ENCODE measurements at regions not wholly inside any gene's neighbourhood (a gene's known extent, or its start where the extent isn't known, plus 50 kb on each side); places are given as distances from the start of the nearest gene placed in this dataset.

DNA sequence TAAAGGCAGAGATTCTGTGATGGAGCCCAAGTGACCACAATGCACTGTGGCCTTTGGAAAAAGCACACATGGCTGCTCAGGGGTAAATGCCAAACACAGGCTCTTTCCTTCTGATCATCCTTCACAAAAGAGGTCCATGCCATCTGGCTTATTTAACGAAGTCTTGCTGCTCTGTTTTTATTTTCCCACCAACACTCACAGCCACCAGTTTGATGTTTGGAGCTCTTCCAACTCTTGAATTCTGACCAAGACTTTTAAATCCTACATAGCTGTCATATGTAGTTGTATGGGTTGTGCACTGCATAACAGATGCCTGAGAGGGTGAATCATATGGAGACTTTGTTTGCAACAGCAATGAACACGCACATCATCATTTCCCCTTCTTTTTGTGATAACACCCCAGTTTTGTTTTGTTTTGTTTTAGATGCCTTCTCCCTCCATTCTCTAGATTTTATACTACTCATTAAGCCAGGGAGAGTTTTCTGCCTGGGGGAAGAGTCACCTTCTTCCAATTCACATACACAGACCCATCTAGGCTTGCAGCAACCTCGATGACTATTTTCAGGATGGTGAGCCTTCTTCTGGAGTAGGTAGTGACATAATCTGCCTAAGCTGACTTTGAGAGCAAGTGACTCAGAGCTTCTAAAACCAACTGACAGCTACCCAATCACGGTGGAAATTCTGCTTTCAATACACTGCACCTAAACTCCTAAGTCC, 145.2 kb upstream of the WSCD2 start:
- H3K9ac ChIP-seq (ENCODE audit: insufficient read depth in 1 of 2, low read depth in 2 of 2, low read length in 2 of 2), result no peak overlapping the region
- H3K36me3 ChIP-seq (ENCODE audit: control insufficient read depth, insufficient read depth, low read length), result no peaks in the 10 kb centered on the region
- no TSS peak for BruUV-seq (replicated peaks)
- H3K4me2 ChIP-seq (ENCODE audit: insufficient read depth, low read length), result no peak overlapping the region
- in situ Hi-C loops (cut with MboI) (no loop called here), intact Hi-C loops (cut with micrococcal nuclease) (no loop called here)
- H3K4me3 ChIP-seq, result no peak overlapping the region
- no peaks in the 10 kb centered on the region for H3K79me2 ChIP-seq (ENCODE audit: control insufficient read depth, insufficient read depth, low read length)
- no peaks in the 10 kb centered on the region for H3K27me3 ChIP-seq (ENCODE audit: control insufficient read depth in 2 of 2, insufficient read depth in 2 of 2, low read length in 2 of 2)
- H4K20me1 ChIP-seq (replicated peaks; ENCODE audit: control insufficient read depth, insufficient read depth, low read length), result no peaks in the 10 kb centered on the region; the same call in 1 of the 2 replicates
- no peak for ATAC-seq
- H2AFZ ChIP-seq (ENCODE audit: low read depth, low read length), result no peak overlapping the region
- no peak for DNase-seq (ENCODE audit: extremely low read depth in 1 of 4, low spot score in 3 of 4)
- no peaks in the 10 kb centered on the region for H3K9me3 ChIP-seq (replicated peaks; ENCODE audit: control insufficient read depth, insufficient read depth, low read depth, low read length)
- H3K9me1 ChIP-seq (ENCODE audit: control insufficient read depth, insufficient read depth, low read length), result no peaks in the 10 kb centered on the region
- no peak for FAIRE-seq
- CTCF ChIA-PET (ENCODE audit: low intra/inter-chr PET ratio), result no interaction called here
- H3K27ac ChIP-seq (ENCODE audit: extremely low read depth, low read depth, low read length), result no peak overlapping the region
- no peaks in the 10 kb centered on the region for H3K4me1 ChIP-seq (replicated peaks in 1 of 2; ENCODE audit: control insufficient read depth in 2 of 2, insufficient read depth in 2 of 2, low read length in 2 of 2)
- 2% methylated on average over 4 of the region's 4 CpGs for WGBS (ENCODE audit: insufficient coverage, low coverage, missing lambda C conversion rate)
- POLR2A ChIA-PET, result no interaction called here
- TF ChIP-seq, protein P1, sequence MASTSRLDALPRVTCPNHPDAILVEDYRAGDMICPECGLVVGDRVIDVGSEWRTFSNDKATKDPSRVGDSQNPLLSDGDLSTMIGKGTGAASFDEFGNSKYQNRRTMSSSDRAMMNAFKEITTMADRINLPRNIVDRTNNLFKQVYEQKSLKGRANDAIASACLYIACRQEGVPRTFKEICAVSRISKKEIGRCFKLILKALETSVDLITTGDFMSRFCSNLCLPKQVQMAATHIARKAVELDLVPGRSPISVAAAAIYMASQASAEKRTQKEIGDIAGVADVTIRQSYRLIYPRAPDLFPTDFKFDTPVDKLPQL (IDR thresholded peaks at IDR 0.05; ENCODE audit: extremely low read depth, insufficient read length), result no peak
- TF ChIP-seq ZNF274 (IDR thresholded peaks at IDR 0.05; ENCODE audit: borderline replicate concordance, low read depth, low read length) (no peak), POLR2H (tag; IDR thresholded peaks at IDR 0.05; ENCODE audit: low read depth) (no peak), POLR2B (IDR thresholded peaks at IDR 0.05; ENCODE audit: low read depth, partially characterized antibody) (no peak), ZNF212 (CRISPR knock-in tag; IDR thresholded peaks at IDR 0.05) (no peak)
- TF ChIP-seq, protein P2, sequence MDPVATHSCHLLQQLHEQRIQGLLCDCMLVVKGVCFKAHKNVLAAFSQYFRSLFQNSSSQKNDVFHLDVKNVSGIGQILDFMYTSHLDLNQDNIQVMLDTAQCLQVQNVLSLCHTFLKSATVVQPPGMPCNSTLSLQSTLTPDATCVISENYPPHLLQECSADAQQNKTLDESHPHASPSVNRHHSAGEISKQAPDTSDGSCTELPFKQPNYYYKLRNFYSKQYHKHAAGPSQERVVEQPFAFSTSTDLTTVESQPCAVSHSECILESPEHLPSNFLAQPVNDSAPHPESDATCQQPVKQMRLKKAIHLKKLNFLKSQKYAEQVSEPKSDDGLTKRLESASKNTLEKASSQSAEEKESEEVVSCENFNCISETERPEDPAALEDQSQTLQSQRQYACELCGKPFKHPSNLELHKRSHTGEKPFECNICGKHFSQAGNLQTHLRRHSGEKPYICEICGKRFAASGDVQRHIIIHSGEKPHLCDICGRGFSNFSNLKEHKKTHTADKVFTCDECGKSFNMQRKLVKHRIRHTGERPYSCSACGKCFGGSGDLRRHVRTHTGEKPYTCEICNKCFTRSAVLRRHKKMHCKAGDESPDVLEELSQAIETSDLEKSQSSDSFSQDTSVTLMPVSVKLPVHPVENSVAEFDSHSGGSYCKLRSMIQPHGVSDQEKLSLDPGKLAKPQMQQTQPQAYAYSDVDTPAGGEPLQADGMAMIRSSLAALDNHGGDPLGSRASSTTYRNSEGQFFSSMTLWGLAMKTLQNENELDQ (CRISPR knock-in tag; IDR thresholded peaks at IDR 0.05; ENCODE audit: borderline replicate concordance), result no peak
- TF ChIP-seq, protein P3, sequence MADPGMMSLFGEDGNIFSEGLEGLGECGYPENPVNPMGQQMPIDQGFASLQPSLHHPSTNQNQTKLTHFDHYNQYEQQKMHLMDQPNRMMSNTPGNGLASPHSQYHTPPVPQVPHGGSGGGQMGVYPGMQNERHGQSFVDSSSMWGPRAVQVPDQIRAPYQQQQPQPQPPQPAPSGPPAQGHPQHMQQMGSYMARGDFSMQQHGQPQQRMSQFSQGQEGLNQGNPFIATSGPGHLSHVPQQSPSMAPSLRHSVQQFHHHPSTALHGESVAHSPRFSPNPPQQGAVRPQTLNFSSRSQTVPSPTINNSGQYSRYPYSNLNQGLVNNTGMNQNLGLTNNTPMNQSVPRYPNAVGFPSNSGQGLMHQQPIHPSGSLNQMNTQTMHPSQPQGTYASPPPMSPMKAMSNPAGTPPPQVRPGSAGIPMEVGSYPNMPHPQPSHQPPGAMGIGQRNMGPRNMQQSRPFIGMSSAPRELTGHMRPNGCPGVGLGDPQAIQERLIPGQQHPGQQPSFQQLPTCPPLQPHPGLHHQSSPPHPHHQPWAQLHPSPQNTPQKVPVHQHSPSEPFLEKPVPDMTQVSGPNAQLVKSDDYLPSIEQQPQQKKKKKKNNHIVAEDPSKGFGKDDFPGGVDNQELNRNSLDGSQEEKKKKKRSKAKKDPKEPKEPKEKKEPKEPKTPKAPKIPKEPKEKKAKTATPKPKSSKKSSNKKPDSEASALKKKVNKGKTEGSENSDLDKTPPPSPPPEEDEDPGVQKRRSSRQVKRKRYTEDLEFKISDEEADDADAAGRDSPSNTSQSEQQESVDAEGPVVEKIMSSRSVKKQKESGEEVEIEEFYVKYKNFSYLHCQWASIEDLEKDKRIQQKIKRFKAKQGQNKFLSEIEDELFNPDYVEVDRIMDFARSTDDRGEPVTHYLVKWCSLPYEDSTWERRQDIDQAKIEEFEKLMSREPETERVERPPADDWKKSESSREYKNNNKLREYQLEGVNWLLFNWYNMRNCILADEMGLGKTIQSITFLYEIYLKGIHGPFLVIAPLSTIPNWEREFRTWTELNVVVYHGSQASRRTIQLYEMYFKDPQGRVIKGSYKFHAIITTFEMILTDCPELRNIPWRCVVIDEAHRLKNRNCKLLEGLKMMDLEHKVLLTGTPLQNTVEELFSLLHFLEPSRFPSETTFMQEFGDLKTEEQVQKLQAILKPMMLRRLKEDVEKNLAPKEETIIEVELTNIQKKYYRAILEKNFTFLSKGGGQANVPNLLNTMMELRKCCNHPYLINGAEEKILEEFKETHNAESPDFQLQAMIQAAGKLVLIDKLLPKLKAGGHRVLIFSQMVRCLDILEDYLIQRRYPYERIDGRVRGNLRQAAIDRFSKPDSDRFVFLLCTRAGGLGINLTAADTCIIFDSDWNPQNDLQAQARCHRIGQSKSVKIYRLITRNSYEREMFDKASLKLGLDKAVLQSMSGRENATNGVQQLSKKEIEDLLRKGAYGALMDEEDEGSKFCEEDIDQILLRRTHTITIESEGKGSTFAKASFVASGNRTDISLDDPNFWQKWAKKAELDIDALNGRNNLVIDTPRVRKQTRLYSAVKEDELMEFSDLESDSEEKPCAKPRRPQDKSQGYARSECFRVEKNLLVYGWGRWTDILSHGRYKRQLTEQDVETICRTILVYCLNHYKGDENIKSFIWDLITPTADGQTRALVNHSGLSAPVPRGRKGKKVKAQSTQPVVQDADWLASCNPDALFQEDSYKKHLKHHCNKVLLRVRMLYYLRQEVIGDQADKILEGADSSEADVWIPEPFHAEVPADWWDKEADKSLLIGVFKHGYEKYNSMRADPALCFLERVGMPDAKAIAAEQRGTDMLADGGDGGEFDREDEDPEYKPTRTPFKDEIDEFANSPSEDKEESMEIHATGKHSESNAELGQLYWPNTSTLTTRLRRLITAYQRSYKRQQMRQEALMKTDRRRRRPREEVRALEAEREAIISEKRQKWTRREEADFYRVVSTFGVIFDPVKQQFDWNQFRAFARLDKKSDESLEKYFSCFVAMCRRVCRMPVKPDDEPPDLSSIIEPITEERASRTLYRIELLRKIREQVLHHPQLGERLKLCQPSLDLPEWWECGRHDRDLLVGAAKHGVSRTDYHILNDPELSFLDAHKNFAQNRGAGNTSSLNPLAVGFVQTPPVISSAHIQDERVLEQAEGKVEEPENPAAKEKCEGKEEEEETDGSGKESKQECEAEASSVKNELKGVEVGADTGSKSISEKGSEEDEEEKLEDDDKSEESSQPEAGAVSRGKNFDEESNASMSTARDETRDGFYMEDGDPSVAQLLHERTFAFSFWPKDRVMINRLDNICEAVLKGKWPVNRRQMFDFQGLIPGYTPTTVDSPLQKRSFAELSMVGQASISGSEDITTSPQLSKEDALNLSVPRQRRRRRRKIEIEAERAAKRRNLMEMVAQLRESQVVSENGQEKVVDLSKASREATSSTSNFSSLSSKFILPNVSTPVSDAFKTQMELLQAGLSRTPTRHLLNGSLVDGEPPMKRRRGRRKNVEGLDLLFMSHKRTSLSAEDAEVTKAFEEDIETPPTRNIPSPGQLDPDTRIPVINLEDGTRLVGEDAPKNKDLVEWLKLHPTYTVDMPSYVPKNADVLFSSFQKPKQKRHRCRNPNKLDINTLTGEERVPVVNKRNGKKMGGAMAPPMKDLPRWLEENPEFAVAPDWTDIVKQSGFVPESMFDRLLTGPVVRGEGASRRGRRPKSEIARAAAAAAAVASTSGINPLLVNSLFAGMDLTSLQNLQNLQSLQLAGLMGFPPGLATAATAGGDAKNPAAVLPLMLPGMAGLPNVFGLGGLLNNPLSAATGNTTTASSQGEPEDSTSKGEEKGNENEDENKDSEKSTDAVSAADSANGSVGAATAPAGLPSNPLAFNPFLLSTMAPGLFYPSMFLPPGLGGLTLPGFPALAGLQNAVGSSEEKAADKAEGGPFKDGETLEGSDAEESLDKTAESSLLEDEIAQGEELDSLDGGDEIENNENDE (IDR thresholded peaks at IDR 0.05; ENCODE audit: low read depth, low read length), result no peak

All from K562 (cell line).